ENCODE measurements at regions not wholly inside any gene's neighbourhood (a gene's known extent, or its start where the extent isn't known, plus 50 kb on each side); places are given as distances from the start of the nearest gene placed in this dataset.

DNA sequence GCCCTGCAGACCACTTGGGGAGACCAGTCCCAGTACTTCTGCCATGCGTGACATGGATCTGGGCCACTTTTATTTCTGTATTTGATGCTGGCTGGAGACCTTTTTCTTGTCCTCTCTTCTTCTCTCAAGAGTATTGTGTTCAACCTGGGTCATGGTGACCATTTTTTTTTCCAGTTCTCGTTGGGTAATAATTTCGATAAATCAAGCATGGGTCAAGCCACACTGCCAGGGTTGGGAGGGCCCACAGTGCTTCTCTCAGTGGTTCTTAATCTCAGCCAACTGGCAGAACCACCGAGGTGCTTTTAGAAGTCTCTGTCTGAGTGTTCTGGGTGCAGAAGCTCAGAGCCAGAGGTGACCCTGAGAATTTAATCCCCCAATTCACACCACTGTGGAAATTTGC lies 269.9 kb downstream of the SEC23IP start:
- intact Hi-C loops (cut with DNase I): no loop called here
- Histone ChIP-seq H3K9me3 (no peaks in the 10 kb centered on the region), H3K27ac (no peak overlapping the region), H3K27me3 (no peaks in the 10 kb centered on the region), H3K4me3 (no peak overlapping the region), H3K4me1 (no peaks in the 10 kb centered on the region), H3K36me3 (no peaks in the 10 kb centered on the region)
- DNase-seq (ENCODE audit: extremely low spot score in 2 of 2): no peak
- no peak for TF ChIP-seq CTCF (IDR thresholded peaks at IDR 0.05)
- no peak for TF ChIP-seq POLR2A (IDR thresholded peaks at IDR 0.05)
- TF ChIP-seq POLR2AphosphoS5 (IDR thresholded peaks at IDR 0.05; ENCODE audit: insufficient read depth in 1 of 2, low read depth in 1 of 2): no peak

DNA sequence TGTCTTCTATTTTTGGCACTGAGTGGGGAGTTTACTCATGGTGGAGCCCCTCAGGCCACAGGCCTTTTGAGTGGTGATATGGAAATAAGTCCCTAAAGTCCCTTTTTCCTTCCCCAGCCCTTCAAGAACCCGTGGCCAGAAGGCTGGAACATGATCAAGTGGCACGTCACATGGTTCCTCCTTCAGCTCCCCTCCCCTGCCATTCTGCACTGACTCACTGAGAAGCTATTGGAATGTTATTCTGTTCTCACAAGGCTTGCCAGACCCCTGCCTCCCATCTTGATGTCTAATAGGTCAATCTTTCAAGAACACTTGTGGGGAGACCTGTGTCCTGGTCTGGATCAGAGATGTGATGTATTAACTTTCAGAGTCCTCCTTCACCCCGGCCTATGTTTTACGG lies 279.8 kb downstream of the SEC23IP start:
- Histone ChIP-seq H3K36me3 (no peaks in the 10 kb centered on the region), H3K4me1 (no peaks in the 10 kb centered on the region), H3K4me3 (no peak overlapping the region), H3K27me3 (no peaks in the 10 kb centered on the region), H3K9me3 (no peaks in the 10 kb centered on the region), H3K27ac (no peak overlapping the region)
- intact Hi-C loops (cut with DNase I): no loop called here
- TF ChIP-seq POLR2A (IDR thresholded peaks at IDR 0.05): no peak
- TF ChIP-seq POLR2AphosphoS5 (IDR thresholded peaks at IDR 0.05; ENCODE audit: insufficient read depth in 1 of 2, low read depth in 1 of 2): no peak
- TF ChIP-seq CTCF (IDR thresholded peaks at IDR 0.05): no peak
- no peak for DNase-seq (ENCODE audit: extremely low spot score in 2 of 2)

GRCh38 chr10:120174491-120174890 lies 282.0 kb downstream of the SEC23IP start:
- DNase-seq (ENCODE audit: extremely low spot score in 2 of 2): no peak
- H3K9me3 ChIP-seq: no peaks in the 10 kb centered on the region
- no peaks in the 10 kb centered on the region for H3K4me1 ChIP-seq
- intact Hi-C loops (cut with DNase I): no loop called here
- no peak overlapping the region for H3K27ac ChIP-seq
- TF ChIP-seq POLR2A (IDR thresholded peaks at IDR 0.05) (no peak), CTCF (IDR thresholded peaks at IDR 0.05) (no peak), POLR2AphosphoS5 (IDR thresholded peaks at IDR 0.05; ENCODE audit: insufficient read depth in 1 of 2, low read depth in 1 of 2) (no peak)
- H3K36me3 ChIP-seq: no peaks in the 10 kb centered on the region
- H3K27me3 ChIP-seq: no peaks in the 10 kb centered on the region
- H3K4me3 ChIP-seq: no peak overlapping the region

- Histone ChIP-seq H3K36me3 (no peaks in the 10 kb centered on the region), H3K27ac (no peak overlapping the region), H3K4me3 (no peak overlapping the region), H3K4me1 (no peaks in the 10 kb centered on the region), H3K27me3 (no peaks in the 10 kb centered on the region), H3K9me3 (no peaks in the 10 kb centered on the region)
- TF ChIP-seq CTCF (IDR thresholded peaks at IDR 0.05): no peak
- no peak for TF ChIP-seq POLR2AphosphoS5 (IDR thresholded peaks at IDR 0.05; ENCODE audit: insufficient read depth in 1 of 2, low read depth in 1 of 2)
- TF ChIP-seq POLR2A (IDR thresholded peaks at IDR 0.05): no peak
- no peak for DNase-seq (ENCODE audit: extremely low spot score in 2 of 2)
- intact Hi-C loops (cut with DNase I): no loop called here
Observed at GRCh38 chr10:120177330-120177729, 279.7 kb upstream of the PLPP4 start.

- no peaks in the 10 kb centered on the region for H3K36me3 ChIP-seq
- intact Hi-C loops (cut with DNase I): no loop called here
- no peak overlapping the region for H3K27ac ChIP-seq
- H3K4me1 ChIP-seq: no peaks in the 10 kb centered on the region
- H3K27me3 ChIP-seq: no peaks in the 10 kb centered on the region
- H3K9me3 ChIP-seq: no peaks in the 10 kb centered on the region
- TF ChIP-seq POLR2AphosphoS5 (IDR thresholded peaks at IDR 0.05; ENCODE audit: insufficient read depth in 1 of 2, low read depth in 1 of 2): no peak
- no peak for DNase-seq (ENCODE audit: extremely low spot score in 2 of 2)
- H3K4me3 ChIP-seq: no peak overlapping the region
Observed at GRCh38 chr10:120180160-120180559, 276.9 kb upstream of the PLPP4 start.

DNA sequence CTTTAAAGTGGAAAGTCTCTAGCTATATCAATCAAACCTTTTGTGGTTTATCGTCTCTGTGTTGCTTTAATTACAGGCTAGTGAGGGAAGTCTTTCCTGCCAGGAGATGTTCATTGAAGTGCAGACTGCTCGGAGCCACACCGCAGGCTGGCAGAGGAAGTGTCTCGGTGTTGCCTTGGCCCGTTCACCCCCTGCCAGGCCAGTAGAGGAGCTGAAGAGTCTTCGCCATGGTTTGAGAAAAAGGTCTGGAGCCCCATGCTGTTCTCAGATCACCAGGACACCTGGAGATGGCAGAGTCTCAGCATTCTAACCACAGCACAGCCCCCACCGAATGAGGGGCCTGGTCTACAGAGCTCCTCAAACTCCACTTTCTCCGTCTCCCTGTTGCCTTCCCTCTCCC lies 275.9 kb upstream of the PLPP4 start:
- DNase-seq (ENCODE audit: extremely low spot score in 2 of 2): no peak
- H3K9me3 ChIP-seq: no peaks in the 10 kb centered on the region
- H3K36me3 ChIP-seq: no peaks in the 10 kb centered on the region
- no peak overlapping the region for H3K27ac ChIP-seq
- no peak overlapping the region for H3K4me3 ChIP-seq
- no peaks in the 10 kb centered on the region for H3K27me3 ChIP-seq
- intact Hi-C loops (cut with DNase I): no loop called here
- TF ChIP-seq POLR2AphosphoS5 (IDR thresholded peaks at IDR 0.05; ENCODE audit: insufficient read depth in 1 of 2, low read depth in 1 of 2) (no peak), CTCF (IDR thresholded peaks at IDR 0.05) (no peak), POLR2A (IDR thresholded peaks at IDR 0.05) (no peak)
- H3K4me1 ChIP-seq: no peaks in the 10 kb centered on the region
